ENCODE measurements at regions not wholly inside any gene's neighbourhood (a gene's known extent, or its start where the extent isn't known, plus 50 kb on each side); places are given as distances from the start of the nearest gene placed in this dataset.

DNA sequence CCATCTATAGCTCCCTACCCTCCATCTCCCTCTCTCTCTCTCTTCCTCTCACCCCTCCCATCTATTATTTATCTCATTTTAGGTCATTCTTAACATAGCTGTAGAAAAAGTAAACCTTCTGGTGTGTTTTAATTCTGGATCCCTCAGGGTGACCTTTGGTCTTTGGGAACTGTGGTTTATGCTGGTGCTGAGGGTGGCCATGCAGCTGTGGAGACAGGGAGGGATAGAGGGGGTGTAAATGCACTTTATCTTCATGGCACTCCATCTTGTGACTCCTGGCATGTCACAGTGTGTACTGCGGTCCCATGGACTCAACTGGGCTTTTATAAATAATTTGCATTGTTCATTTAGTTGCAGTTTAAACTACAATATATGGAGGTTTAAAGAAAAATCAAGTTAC is 50.2 kb upstream of the RUNX1 start:
- DNase-seq (ENCODE audit: low read depth in 2 of 2) = no peak
